Upper lobe of right lung (tissue), 1 donor: ENCODE measurements at regions not wholly inside any gene's neighbourhood (a gene's known extent, or its start where the extent isn't known, plus 50 kb on each side); places are given as distances from the start of the nearest gene placed in this dataset.

Source experiments
- ATAC-seq: fragments of 200-7000 bp; cut with Tn5 transposase; one replicate; pipeline ENCODE4 v1.9.1; 2020; ENCODE audit warnings: mild to moderate bottlenecking, moderate library complexity
- DNase-seq: peaks from one replicate; pipeline ENCODE4 v3.0.0-alpha.2; 2020
- H3K27ac ChIP-seq: fragments of 200-600 bp; one replicate; pipeline ENCODE4 v1.8.0; 2022
- H3K27me3 ChIP-seq: fragments of 200-600 bp; one replicate; pipeline ENCODE4 v1.8.0; 2022; ENCODE audit warnings: mild to moderate bottlenecking
- H3K36me3 ChIP-seq: fragments of 200-600 bp; one replicate; pipeline ENCODE4 v1.8.0; 2022
- H3K4me1 ChIP-seq: fragments of 200-600 bp; one replicate; pipeline ENCODE4 v1.8.0; 2022
- H3K4me3 ChIP-seq: fragments of 200-600 bp; one replicate; pipeline ENCODE4 v1.8.0; 2022; ENCODE audit warnings: mild to moderate bottlenecking
- H3K9me3 ChIP-seq: fragments of 200-600 bp; one replicate; pipeline ENCODE4 v1.8.0; 2022
- CTCF ChIP-seq: fragments of 200-600 bp; IDR thresholded peaks from one replicate; pipeline ENCODE4 v1.8.0; 2022; ENCODE audit warnings: antibody characterized with exemption
- intact Hi-C: fragments of 100-400 bp; cut with DNase I; formaldehyde crosslinking; loops from one replicate; pipeline ENCODE4 v1.11.0; 2022
- donor health status: DM: no; HTN: yes; CAD: no; lungs with severe emphysema.

- Histone ChIP-seq H3K36me3 (no peaks in the 10 kb centered on the region), H3K4me1 (no peaks in the 10 kb centered on the region), H3K4me3 (no peak overlapping the region), H3K27ac (no peak overlapping the region), H3K27me3 (peaks cover 9% of the 10 kb centered on the region), H3K9me3 (no peaks in the 10 kb centered on the region)
- no peak for ATAC-seq
- no peak for DNase-seq
- no peak for TF ChIP-seq CTCF
- intact Hi-C loops, result no loop called here
Measured at GRCh38 chr10:44591911-44592310, 207.0 kb upstream of the CXCL12 start.

GRCh38 chr10:44593952-44594351 lies 209.1 kb upstream of the CXCL12 start:
- Histone ChIP-seq H3K4me3 (no peak overlapping the region), H3K27ac (no peak overlapping the region), H3K27me3 (peaks cover 9% of the 10 kb centered on the region), H3K9me3 (no peaks in the 10 kb centered on the region), H3K36me3 (no peaks in the 10 kb centered on the region), H3K4me1 (no peaks in the 10 kb centered on the region)
- no peak for DNase-seq
- intact Hi-C loops, result no loop called here
- ATAC-seq, result no peak
- no peak for TF ChIP-seq CTCF

- Histone ChIP-seq H3K36me3 (no peaks in the 10 kb centered on the region), H3K4me1 (no peaks in the 10 kb centered on the region), H3K4me3 (no peak overlapping the region), H3K27me3 (no peaks in the 10 kb centered on the region), H3K9me3 (no peaks in the 10 kb centered on the region), H3K27ac (no peak overlapping the region)
- TF ChIP-seq CTCF, result no peak
- intact Hi-C loops, result no loop called here
- no peak for ATAC-seq
- DNase-seq, result no peak
Measured at GRCh38 chr10:44607116-44607515, 222.2 kb upstream of the CXCL12 start.

GRCh38 chr10:44618910-44619309 lies 234.0 kb upstream of the CXCL12 start:
- TF ChIP-seq CTCF, result no peak
- ATAC-seq, result no peak
- H3K27me3 ChIP-seq, result no peaks in the 10 kb centered on the region
- H3K4me1 ChIP-seq, result no peaks in the 10 kb centered on the region
- no peaks in the 10 kb centered on the region for H3K9me3 ChIP-seq
- no peak overlapping the region for H3K4me3 ChIP-seq
- H3K27ac ChIP-seq, result no peak overlapping the region
- no peaks in the 10 kb centered on the region for H3K36me3 ChIP-seq
- DNase-seq, result no peak
- intact Hi-C loops, result no loop called here

GRCh38 chr10:44619521-44619920 lies 234.6 kb upstream of the CXCL12 start:
- no peak for DNase-seq
- TF ChIP-seq CTCF, result no peak
- Histone ChIP-seq H3K4me1 (no peaks in the 10 kb centered on the region), H3K9me3 (no peaks in the 10 kb centered on the region), H3K36me3 (no peaks in the 10 kb centered on the region), H3K27ac (no peak overlapping the region), H3K27me3 (no peaks in the 10 kb centered on the region), H3K4me3 (no peak overlapping the region)
- no peak for ATAC-seq
- intact Hi-C loops, result no loop called here

GRCh38 chr10:44619975-44620374 lies 235.1 kb upstream of the CXCL12 start:
- Histone ChIP-seq H3K4me1 (no peaks in the 10 kb centered on the region), H3K27ac (no peak overlapping the region), H3K27me3 (no peaks in the 10 kb centered on the region), H3K9me3 (no peaks in the 10 kb centered on the region), H3K36me3 (no peaks in the 10 kb centered on the region), H3K4me3 (no peak overlapping the region)
- TF ChIP-seq CTCF, result no peak
- ATAC-seq (no peak), DNase-seq (no peak)
- intact Hi-C loops, result no loop called here
